ENCODE measurements at regions not wholly inside any gene's neighbourhood (a gene's known extent, or its start where the extent isn't known, plus 50 kb on each side); places are given as distances from the start of the nearest gene placed in this dataset.

DNA sequence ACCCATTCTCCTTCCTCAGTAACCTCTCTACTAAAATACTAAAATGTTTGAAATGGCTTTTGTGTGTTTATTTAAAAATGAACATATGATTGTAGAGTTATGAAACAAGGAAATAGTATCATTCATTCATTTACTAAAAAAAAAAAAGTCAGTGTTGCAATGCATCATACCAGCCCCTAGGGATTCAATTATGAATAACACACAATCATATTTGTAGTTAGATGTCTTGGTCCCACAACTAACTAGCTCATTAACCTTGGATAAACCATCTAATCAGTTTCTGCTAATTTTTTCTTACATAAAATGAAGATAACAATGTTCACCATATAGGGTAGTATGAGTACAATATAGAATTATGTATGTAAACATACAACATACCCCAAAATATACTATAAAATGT is 183.2 kb downstream of the GRIN2B start:
- TF ChIP-seq, protein P1, sequence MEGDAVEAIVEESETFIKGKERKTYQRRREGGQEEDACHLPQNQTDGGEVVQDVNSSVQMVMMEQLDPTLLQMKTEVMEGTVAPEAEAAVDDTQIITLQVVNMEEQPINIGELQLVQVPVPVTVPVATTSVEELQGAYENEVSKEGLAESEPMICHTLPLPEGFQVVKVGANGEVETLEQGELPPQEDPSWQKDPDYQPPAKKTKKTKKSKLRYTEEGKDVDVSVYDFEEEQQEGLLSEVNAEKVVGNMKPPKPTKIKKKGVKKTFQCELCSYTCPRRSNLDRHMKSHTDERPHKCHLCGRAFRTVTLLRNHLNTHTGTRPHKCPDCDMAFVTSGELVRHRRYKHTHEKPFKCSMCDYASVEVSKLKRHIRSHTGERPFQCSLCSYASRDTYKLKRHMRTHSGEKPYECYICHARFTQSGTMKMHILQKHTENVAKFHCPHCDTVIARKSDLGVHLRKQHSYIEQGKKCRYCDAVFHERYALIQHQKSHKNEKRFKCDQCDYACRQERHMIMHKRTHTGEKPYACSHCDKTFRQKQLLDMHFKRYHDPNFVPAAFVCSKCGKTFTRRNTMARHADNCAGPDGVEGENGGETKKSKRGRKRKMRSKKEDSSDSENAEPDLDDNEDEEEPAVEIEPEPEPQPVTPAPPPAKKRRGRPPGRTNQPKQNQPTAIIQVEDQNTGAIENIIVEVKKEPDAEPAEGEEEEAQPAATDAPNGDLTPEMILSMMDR (IDR thresholded peaks at IDR 0.05; ENCODE audit: insufficient read depth, low read depth, low read length, missing control alignments), result no peak
- DNase-seq (ENCODE audit: low read depth), result no peak
- H3K4me3 ChIP-seq (ENCODE audit: low read depth, low read length), result no peak overlapping the region

DNA sequence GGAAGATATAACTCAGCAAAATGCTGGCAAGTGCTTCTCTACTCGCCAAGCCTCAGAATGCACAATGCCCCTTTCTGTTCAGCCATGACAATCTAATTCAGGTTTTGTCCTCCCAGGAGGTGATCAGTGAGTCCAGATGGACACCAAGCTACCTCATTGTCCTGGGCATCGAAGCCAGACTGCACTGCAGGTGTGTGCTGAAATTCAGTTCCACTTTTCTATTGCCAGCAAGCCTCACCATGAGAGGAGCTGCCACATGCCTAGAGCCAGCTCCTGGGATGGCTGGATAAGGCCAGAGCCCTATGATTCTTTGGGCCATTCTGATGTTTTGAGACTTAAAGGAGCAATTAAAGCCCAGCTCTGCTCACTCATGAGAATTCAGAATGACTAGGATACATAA is 186.7 kb downstream of the GRIN2B start:
- no peak overlapping the region for H3K4me3 ChIP-seq (ENCODE audit: low read depth, low read length)
- TF ChIP-seq, protein P1 (IDR thresholded peaks at IDR 0.05; ENCODE audit: insufficient read depth, low read depth, low read length, missing control alignments), result no peak
- no peak for DNase-seq (ENCODE audit: low read depth)

GRCh38 chr12:13790317-13790716 is 191.1 kb downstream of the GRIN2B start:
- no peak for DNase-seq (ENCODE audit: low read depth)
- H3K4me3 ChIP-seq (ENCODE audit: low read depth, low read length), result no peak overlapping the region
- TF ChIP-seq, protein P1 (IDR thresholded peaks at IDR 0.05; ENCODE audit: insufficient read depth, low read depth, low read length, missing control alignments), result no peak

GRCh38 chr12:13788626-13789025 is 192.8 kb downstream of the GRIN2B start:
- H3K4me3 ChIP-seq (ENCODE audit: low read depth, low read length), result no peak overlapping the region
- no peak for DNase-seq (ENCODE audit: low read depth)
- TF ChIP-seq, protein P1 (IDR thresholded peaks at IDR 0.05; ENCODE audit: insufficient read depth, low read depth, low read length, missing control alignments), result no peak

DNA sequence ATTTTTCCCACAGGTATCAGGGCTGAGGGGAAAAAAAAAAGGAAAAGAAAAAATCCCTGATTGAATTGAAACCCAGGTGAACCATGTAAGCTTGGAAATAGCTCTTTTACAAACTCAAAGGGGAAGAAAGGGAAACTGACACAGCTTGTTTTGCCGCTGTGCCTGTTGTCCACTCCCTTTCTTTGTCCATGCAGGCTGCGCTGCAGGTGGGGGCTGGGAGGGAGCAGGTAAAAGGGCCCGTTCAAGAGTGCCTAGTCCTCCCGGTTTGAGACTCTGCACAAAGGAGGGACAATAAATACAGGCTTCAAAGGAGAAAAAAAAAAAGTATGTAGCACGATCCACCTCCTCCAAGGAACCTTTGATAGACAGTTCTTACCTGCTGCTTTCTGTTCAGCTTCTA is 194.8 kb downstream of the GRIN2B start:
- no peak overlapping the region for H3K4me3 ChIP-seq (ENCODE audit: low read depth, low read length)
- DNase-seq (ENCODE audit: low read depth), result no peak
- TF ChIP-seq, protein P1 (IDR thresholded peaks at IDR 0.05; ENCODE audit: insufficient read depth, low read depth, low read length, missing control alignments), result no peak

DNA sequence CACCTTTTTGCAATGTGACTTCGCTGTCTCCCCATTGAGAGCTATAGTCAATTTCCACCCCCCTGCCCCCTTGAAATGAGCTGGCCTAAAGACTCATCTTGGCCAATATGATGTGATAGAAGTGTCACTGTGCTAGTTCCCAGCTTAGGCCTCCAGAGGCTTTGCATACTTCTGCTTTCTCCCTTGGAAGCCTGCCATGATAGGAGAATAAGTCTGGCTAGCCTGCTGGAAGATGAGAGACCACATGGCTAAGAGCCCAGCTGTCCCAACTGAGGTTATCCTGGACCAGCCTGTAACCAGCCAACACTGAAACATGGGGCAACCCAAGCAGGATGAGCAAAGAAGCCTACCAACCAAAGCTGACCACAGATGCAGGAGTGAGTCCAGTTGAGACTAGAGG is 196.9 kb downstream of the GRIN2B start:
- no peak for DNase-seq (ENCODE audit: low read depth)
- TF ChIP-seq, protein P1 (IDR thresholded peaks at IDR 0.05; ENCODE audit: insufficient read depth, low read depth, low read length, missing control alignments), result no peak
- no peak overlapping the region for H3K4me3 ChIP-seq (ENCODE audit: low read depth, low read length)

DNA sequence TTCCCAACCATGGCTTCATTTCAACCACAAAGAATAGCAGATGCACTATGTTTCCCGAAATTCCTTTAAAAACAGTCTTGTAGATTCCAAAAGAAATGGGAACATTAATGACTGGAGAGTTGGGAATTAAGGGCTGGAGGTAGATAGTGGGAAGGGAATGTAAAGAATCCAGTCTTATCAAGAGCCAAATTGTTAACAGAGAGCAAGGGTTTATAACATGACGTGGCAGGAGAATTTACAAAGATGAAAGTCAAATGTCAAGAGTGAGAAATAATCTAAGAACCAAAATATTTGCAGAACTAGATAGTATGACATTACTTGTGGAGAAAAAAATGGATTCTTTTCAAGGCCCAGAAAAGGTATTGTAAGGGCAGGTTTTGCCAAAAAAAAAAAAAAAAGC is 200.9 kb downstream of the GRIN2B start:
- no peak for DNase-seq (ENCODE audit: low read depth)
- TF ChIP-seq, protein P1 (IDR thresholded peaks at IDR 0.05; ENCODE audit: insufficient read depth, low read depth, low read length, missing control alignments), result no peak
- no peak overlapping the region for H3K4me3 ChIP-seq (ENCODE audit: low read depth, low read length)
